ENCODE measurements at regions not wholly inside any gene's neighbourhood (a gene's known extent, or its start where the extent isn't known, plus 50 kb on each side); places are given as distances from the start of the nearest gene placed in this dataset.
"Not testable (repeated sequence)": the region's sequence is repeated elsewhere in the genome, so short reads cannot be mapped to it uniquely, and the experiment has no call there.

- no peak overlapping the region for H3K4me3 ChIP-seq
- no peak overlapping the region for H3K27ac ChIP-seq
These were observed 1308.3 kb upstream of the CDH9 start for GRCh38 chr5:28346696-28347095.

- no peak overlapping the region for H3K4me3 ChIP-seq
- no peak overlapping the region for H3K27ac ChIP-seq
These were observed 1306.5 kb upstream of the CDH9 start for GRCh38 chr5:28344836-28345433.

GRCh38 chr5:28329176-28329575 lies 1290.8 kb upstream of the CDH9 start:
- no peak overlapping the region for H3K4me3 ChIP-seq
- no peak overlapping the region for H3K27ac ChIP-seq

- H3K4me3 ChIP-seq, result no peak overlapping the region
- H3K27ac ChIP-seq, result no peak overlapping the region
These were observed 1290.3 kb upstream of the CDH9 start for GRCh38 chr5:28328681-28329080.

- Histone ChIP-seq H3K27ac (no peak overlapping the region), H3K4me3 (no peak overlapping the region)
These were observed 1285.8 kb upstream of the CDH9 start for GRCh38 chr5:28324174-28324573.

- H3K27ac ChIP-seq, result no peak overlapping the region
- H3K4me3 ChIP-seq, result no peak overlapping the region
These were observed 1275.6 kb upstream of the CDH9 start for GRCh38 chr5:28313953-28314352.

GRCh38 chr5:28313321-28313951 lies 1275.0 kb upstream of the CDH9 start:
- Histone ChIP-seq H3K4me3 (no peak overlapping the region), H3K27ac (no peak overlapping the region)

GRCh38 chr5:28310696-28311095 lies 1272.3 kb upstream of the CDH9 start:
- no peak overlapping the region for H3K27ac ChIP-seq
- H3K4me3 ChIP-seq, result no peak overlapping the region

GRCh38 chr5:28305891-28306290 lies 1267.5 kb upstream of the CDH9 start:
- Histone ChIP-seq H3K27ac (no peak overlapping the region), H3K4me3 (no peak overlapping the region)

- no peak overlapping the region for H3K27ac ChIP-seq
- no peak overlapping the region for H3K4me3 ChIP-seq
These were observed 1263.3 kb upstream of the CDH9 start for GRCh38 chr5:28301712-28302111.

- H3K27ac ChIP-seq, result no peak overlapping the region
- H3K4me3 ChIP-seq, result no peak overlapping the region
These were observed 1258.0 kb upstream of the CDH9 start for GRCh38 chr5:28296254-28297013.

- not testable (repeated sequence) for H3K4me3 ChIP-seq, H3K27ac ChIP-seq
These were observed 1248.6 kb upstream of the CDH9 start for GRCh38 chr5:28287021-28287420.

GRCh38 chr5:28286566-28286965 lies 1248.2 kb upstream of the CDH9 start:
- Histone ChIP-seq H3K27ac (no peak overlapping the region), H3K4me3 (no peak overlapping the region)

- H3K27ac ChIP-seq, result no peak overlapping the region
- H3K4me3 ChIP-seq, result no peak overlapping the region
These were observed 1246.4 kb upstream of the CDH9 start for GRCh38 chr5:28284788-28285187.

- Histone ChIP-seq H3K4me3 (no peak overlapping the region), H3K27ac (no peak overlapping the region)
These were observed 1243.0 kb upstream of the CDH9 start for GRCh38 chr5:28281351-28281750.

- H3K27ac ChIP-seq, result no peak overlapping the region
- no peak overlapping the region for H3K4me3 ChIP-seq
These were observed 1237.5 kb upstream of the CDH9 start for GRCh38 chr5:28275931-28276330.

GRCh38 chr5:28269978-28270377 lies 1231.6 kb upstream of the CDH9 start:
- Histone ChIP-seq H3K4me3 (no peak overlapping the region), H3K27ac (no peak overlapping the region)

- H3K4me3 ChIP-seq, result no peak overlapping the region
- H3K27ac ChIP-seq, result no peak overlapping the region
These were observed 1227.5 kb upstream of the CDH9 start for GRCh38 chr5:28265877-28266276.

- Histone ChIP-seq H3K27ac (no peak overlapping the region), H3K4me3 (no peak overlapping the region)
These were observed 1216.5 kb upstream of the CDH9 start for GRCh38 chr5:28254846-28255245.

GRCh38 chr5:28253431-28253830 lies 1215.0 kb upstream of the CDH9 start:
- Histone ChIP-seq H3K27ac (no peak overlapping the region), H3K4me3 (no peak overlapping the region)

GRCh38 chr5:28249771-28250415 lies 1211.5 kb upstream of the CDH9 start:
- Histone ChIP-seq H3K4me3 (no peak overlapping the region), H3K27ac (no peak overlapping the region)

Measured in skin epidermis (tissue), 12 donors.